ENCODE measurements at regions not wholly inside any gene's neighbourhood (a gene's known extent, or its start where the extent isn't known, plus 50 kb on each side); places are given as distances from the start of the nearest gene placed in this dataset.

- CTCF ChIA-PET (ENCODE audit: low intra/inter-chr PET ratio, low total read pairs): no interaction called here
Observed at GRCh38 chr10:123443924-123444323, 222.2 kb upstream of the GPR26 start.

GRCh38 chr10:123445261-123445775 lies 220.8 kb upstream of the GPR26 start:
- ATAC-seq (no peak), FAIRE-seq (no peak), DNase-seq (ENCODE audit: low spot score) (no peak)
- peaks cover 1 to 3% of the 10 kb centered on the region in 2 experiments; a peak in 1 of 5 replicates for H3K27me3 ChIP-seq (ENCODE audit: control insufficient read depth in 1 of 2, insufficient read depth in 2 of 2, low read length in 2 of 2)
- no peak overlapping the region for H3K9ac ChIP-seq (ENCODE audit: insufficient read depth, low read depth, low read length)
- no peaks in the 10 kb centered on the region for H3K36me3 ChIP-seq (replicated peaks in 1 of 2; ENCODE audit: control insufficient read depth in 1 of 2, insufficient read depth in 2 of 2, low read length in 2 of 2)
- H3K9me3 ChIP-seq (ENCODE audit: low read length): no peaks in the 10 kb centered on the region
- no TSS peak for BruUV-seq (replicated peaks)
- POLR2A ChIA-PET: no interaction called here
- H2AFZ ChIP-seq (ENCODE audit: low read length): no peak overlapping the region
- no peak overlapping the region for H3K4me2 ChIP-seq (ENCODE audit: low read depth, low read length)
- no peaks in the 10 kb centered on the region for H4K20me1 ChIP-seq (ENCODE audit: insufficient read depth, low read length)
- no peak overlapping the region for H3K4me3 ChIP-seq (replicated peaks in 1 of 3; ENCODE audit: insufficient read depth in 1 of 3, low read depth in 2 of 3, low read length in 3 of 3)
- H3K4me1 ChIP-seq (ENCODE audit: insufficient read depth, low read length): no peaks in the 10 kb centered on the region
- CTCF ChIA-PET (ENCODE audit: low intra/inter-chr PET ratio, low total read pairs): no interaction called here
- 21% methylated on average over 6 of the region's 8 CpGs for WGBS (ENCODE audit: low lambda C conversion rate)
- no peak overlapping the region for H3K27ac ChIP-seq (ENCODE audit: extremely low read length, insufficient read depth, low read length)
- in situ Hi-C loops (cut with HindIII; ENCODE audit: extremely low pct_ligation_motif_present, low pct_unique_long_range_greater_than_20kb) (no loop called here), intact Hi-C loops (cut with micrococcal nuclease; ENCODE audit: unreplicated experiment) (no loop called here)
- H3K79me2 ChIP-seq (ENCODE audit: insufficient read depth, low read length): no peaks in the 10 kb centered on the region
- no peak for TF ChIP-seq SAP130 (CRISPR knock-in tag; IDR thresholded peaks at IDR 0.05; ENCODE audit: low read depth)
- no peak for TF ChIP-seq AFF4 (CRISPR knock-in tag; IDR thresholded peaks at IDR 0.05)
- TF ChIP-seq YEATS4 (CRISPR knock-in tag; IDR thresholded peaks at IDR 0.05; ENCODE audit: borderline replicate concordance): no peak
- no peak for TF ChIP-seq DNMT1 (CRISPR knock-in tag; IDR thresholded peaks at IDR 0.05)
- TF ChIP-seq ZNF326 (CRISPR knock-in tag; IDR thresholded peaks at IDR 0.05; ENCODE audit: borderline replicate concordance): no peak
- TF ChIP-seq NONO (IDR thresholded peaks at IDR 0.05): no peak
- no peak for TF ChIP-seq NONO (CRISPR knock-in tag; conservative IDR thresholded peaks at IDR 0.05)
- no peak for TF ChIP-seq HBP1 (CRISPR knock-in tag; IDR thresholded peaks at IDR 0.05; ENCODE audit: low read depth)

More at GRCh38 chr10:123443924-123444323, 222.2 kb upstream of the GPR26 start:
- no peaks in the 10 kb centered on the region for H3K9me3 ChIP-seq (ENCODE audit: low read length)
- no peak overlapping the region for H3K4me3 ChIP-seq (replicated peaks in 1 of 3; ENCODE audit: insufficient read depth in 1 of 3, low read depth in 2 of 3, low read length in 3 of 3)
- FAIRE-seq (no peak), ATAC-seq (no peak), DNase-seq (ENCODE audit: low spot score) (no peak)
- BruUV-seq (replicated peaks): no TSS peak
- H3K4me2 ChIP-seq (ENCODE audit: low read depth, low read length): no peak overlapping the region
- no peaks in the 10 kb centered on the region for H4K20me1 ChIP-seq (ENCODE audit: insufficient read depth, low read length)
- intact Hi-C loops (cut with micrococcal nuclease; ENCODE audit: unreplicated experiment): no loop called here
- peaks cover 0 to 3% of the 10 kb centered on the region in 2 experiments; a peak in 1 of 5 replicates for H3K27me3 ChIP-seq (ENCODE audit: control insufficient read depth in 1 of 2, insufficient read depth in 2 of 2, low read length in 2 of 2)
- H2AFZ ChIP-seq (ENCODE audit: low read length): no peak overlapping the region
- POLR2A ChIA-PET: no interaction called here
- no peaks in the 10 kb centered on the region for H3K4me1 ChIP-seq (ENCODE audit: insufficient read depth, low read length)
- no peaks in the 10 kb centered on the region for H3K36me3 ChIP-seq (replicated peaks in 1 of 2; ENCODE audit: control insufficient read depth in 1 of 2, insufficient read depth in 2 of 2, low read length in 2 of 2)
- in situ Hi-C loops (cut with HindIII; ENCODE audit: extremely low pct_ligation_motif_present, low pct_unique_long_range_greater_than_20kb): no loop called here
- TF ChIP-seq SAP130 (CRISPR knock-in tag; IDR thresholded peaks at IDR 0.05; ENCODE audit: low read depth) (no peak), ZNF501 (CRISPR knock-in tag; IDR thresholded peaks at IDR 0.05) (no peak), ZNF558 (CRISPR knock-in tag; IDR thresholded peaks at IDR 0.05; ENCODE audit: borderline replicate concordance) (no peak), ZFY (CRISPR knock-in tag; IDR thresholded peaks at IDR 0.05) (no peak), MAF1 (CRISPR knock-in tag; IDR thresholded peaks at IDR 0.05; ENCODE audit: borderline replicate concordance) (no peak), ZBTB37 (CRISPR knock-in tag; IDR thresholded peaks at IDR 0.05) (no peak), ZNF589 (CRISPR knock-in tag; conservative IDR thresholded peaks at IDR 0.05) (no peak), THYN1 (CRISPR knock-in tag; IDR thresholded peaks at IDR 0.05; ENCODE audit: borderline replicate concordance, low read depth) (no peak), ZFP36L1 (CRISPR knock-in tag; IDR thresholded peaks at IDR 0.05) (no peak)
- H3K27ac ChIP-seq (ENCODE audit: extremely low read length, insufficient read depth, low read length): no peak overlapping the region
- H3K79me2 ChIP-seq (ENCODE audit: insufficient read depth, low read length): no peaks in the 10 kb centered on the region
- no peak overlapping the region for H3K9ac ChIP-seq (ENCODE audit: insufficient read depth, low read depth, low read length)

Measured in HepG2 (cell line).